ENCODE measurements at regions not wholly inside any gene's neighbourhood (a gene's known extent, or its start where the extent isn't known, plus 50 kb on each side); places are given as distances from the start of the nearest gene placed in this dataset.

GRCh38 chr2:7270011-7270431 is 352.8 kb downstream of the RNF144A start:
- no peak overlapping the region for H3K27ac ChIP-seq
- 66 to 76% methylated on average over 7 of the region's 7 CpGs for WGBS, 2 donors
- H3K9me3 ChIP-seq: no peaks in the 10 kb centered on the region
- H3K4me1 ChIP-seq: no peaks in the 10 kb centered on the region
- H3K36me3 ChIP-seq: no peaks in the 10 kb centered on the region
- no peak overlapping the region for H3K4me3 ChIP-seq
- no peak for DNase-seq
- TF ChIP-seq EP300 (IDR thresholded peaks at IDR 0.05): no peak
- no peak for TF ChIP-seq POLR2A (IDR thresholded peaks at IDR 0.05)
- TF ChIP-seq, protein P1, sequence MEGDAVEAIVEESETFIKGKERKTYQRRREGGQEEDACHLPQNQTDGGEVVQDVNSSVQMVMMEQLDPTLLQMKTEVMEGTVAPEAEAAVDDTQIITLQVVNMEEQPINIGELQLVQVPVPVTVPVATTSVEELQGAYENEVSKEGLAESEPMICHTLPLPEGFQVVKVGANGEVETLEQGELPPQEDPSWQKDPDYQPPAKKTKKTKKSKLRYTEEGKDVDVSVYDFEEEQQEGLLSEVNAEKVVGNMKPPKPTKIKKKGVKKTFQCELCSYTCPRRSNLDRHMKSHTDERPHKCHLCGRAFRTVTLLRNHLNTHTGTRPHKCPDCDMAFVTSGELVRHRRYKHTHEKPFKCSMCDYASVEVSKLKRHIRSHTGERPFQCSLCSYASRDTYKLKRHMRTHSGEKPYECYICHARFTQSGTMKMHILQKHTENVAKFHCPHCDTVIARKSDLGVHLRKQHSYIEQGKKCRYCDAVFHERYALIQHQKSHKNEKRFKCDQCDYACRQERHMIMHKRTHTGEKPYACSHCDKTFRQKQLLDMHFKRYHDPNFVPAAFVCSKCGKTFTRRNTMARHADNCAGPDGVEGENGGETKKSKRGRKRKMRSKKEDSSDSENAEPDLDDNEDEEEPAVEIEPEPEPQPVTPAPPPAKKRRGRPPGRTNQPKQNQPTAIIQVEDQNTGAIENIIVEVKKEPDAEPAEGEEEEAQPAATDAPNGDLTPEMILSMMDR (IDR thresholded peaks at IDR 0.05): no peak
- TF ChIP-seq POLR2AphosphoS5 (IDR thresholded peaks at IDR 0.05): no peak
- peaks cover 0 to 9% (median 0%) of the 10 kb centered on the region in 3 donors for H3K27me3 ChIP-seq
- intact Hi-C loops (cut with DNase I): no loop called here

DNA sequence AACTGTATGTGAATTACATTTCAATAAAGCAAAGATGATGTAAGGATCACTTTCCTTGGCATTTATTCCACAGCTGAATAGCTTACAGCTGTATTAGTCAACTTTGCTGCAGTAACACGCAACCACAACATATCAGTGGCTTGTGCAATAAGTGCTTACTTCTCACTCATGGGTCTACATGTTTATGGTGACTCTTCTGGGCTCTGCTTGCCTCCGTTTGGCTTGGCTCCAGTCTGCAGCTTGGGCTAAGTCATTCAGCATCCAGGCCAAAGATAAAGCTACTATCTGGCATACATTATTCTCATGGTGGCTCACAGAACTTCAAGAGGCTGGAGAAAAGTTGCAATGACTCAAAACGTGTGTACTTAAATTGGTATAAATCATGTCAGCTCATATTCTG is 355.0 kb downstream of the RNF144A start:
- no peak for DNase-seq
- Histone ChIP-seq H3K4me1 (no peaks in the 10 kb centered on the region), H3K36me3 (no peaks in the 10 kb centered on the region), H3K9me3 (no peaks in the 10 kb centered on the region), H3K27me3 (peaks cover 0 to 9% (median 0%) of the 10 kb centered on the region in 3 donors), H3K4me3 (no peak overlapping the region), H3K27ac (no peak overlapping the region)
- intact Hi-C loops (cut with DNase I): no loop called here
- WGBS, 2 donors: 69 to 71% methylated on average over 3 of the region's 3 CpGs
- TF ChIP-seq POLR2AphosphoS5 (IDR thresholded peaks at IDR 0.05) (no peak), EP300 (IDR thresholded peaks at IDR 0.05) (no peak), POLR2A (IDR thresholded peaks at IDR 0.05) (no peak)
- TF ChIP-seq, protein P1 (IDR thresholded peaks at IDR 0.05): no peak

- Histone ChIP-seq H3K27ac (no peak overlapping the region), H3K4me3 (no peak overlapping the region), H3K9me3 (no peaks in the 10 kb centered on the region), H3K4me1 (no peaks in the 10 kb centered on the region), H3K36me3 (no peaks in the 10 kb centered on the region), H3K27me3 (no peaks in the 10 kb centered on the region)
- intact Hi-C loops (cut with DNase I): no loop called here
- no peak for DNase-seq
- no peak for TF ChIP-seq POLR2A (IDR thresholded peaks at IDR 0.05)
- no peak for TF ChIP-seq POLR2AphosphoS5 (IDR thresholded peaks at IDR 0.05)
- TF ChIP-seq, protein P1 (IDR thresholded peaks at IDR 0.05): no peak
- TF ChIP-seq EP300 (IDR thresholded peaks at IDR 0.05): no peak
These were observed 361.8 kb downstream of the RNF144A start for GRCh38 chr2:7278984-7279383.

DNA sequence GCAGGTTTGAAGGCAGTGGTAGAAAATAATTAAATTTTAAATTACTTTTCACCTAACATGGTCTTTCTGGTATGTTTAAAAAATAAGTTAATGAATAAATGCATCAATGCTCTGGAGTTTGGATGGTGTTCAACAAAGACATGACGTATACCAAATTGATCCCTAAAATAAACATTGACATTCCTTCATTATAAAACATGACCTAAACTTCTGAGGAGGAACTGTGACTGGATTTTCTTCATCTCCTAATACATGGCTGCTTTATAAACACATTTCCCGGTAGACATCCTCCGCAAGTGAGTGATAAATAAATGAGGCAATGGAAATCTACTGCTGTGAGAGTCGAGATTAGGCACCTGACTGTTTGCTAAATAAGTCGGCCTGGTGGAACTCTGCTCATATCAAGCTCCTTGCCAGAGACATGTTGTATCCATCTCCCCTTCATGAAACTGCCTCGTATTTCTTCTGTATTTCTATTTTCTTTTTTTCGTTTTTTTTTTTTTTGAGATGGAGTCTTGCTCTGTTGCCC is 362.3 kb downstream of the RNF144A start:
- Histone ChIP-seq H3K27ac (no peak overlapping the region), H3K36me3 (no peaks in the 10 kb centered on the region), H3K4me3 (no peak overlapping the region), H3K4me1 (no peaks in the 10 kb centered on the region), H3K9me3 (no peaks in the 10 kb centered on the region), H3K27me3 (no peaks in the 10 kb centered on the region)
- TF ChIP-seq EP300 (IDR thresholded peaks at IDR 0.05): no peak
- no peak for TF ChIP-seq POLR2A (IDR thresholded peaks at IDR 0.05)
- no peak for TF ChIP-seq POLR2AphosphoS5 (IDR thresholded peaks at IDR 0.05)
- TF ChIP-seq, protein P1 (IDR thresholded peaks at IDR 0.05): no peak
- WGBS, 2 donors: 65 to 74% methylated on average over 7 of the region's 7 CpGs
- intact Hi-C loops (cut with DNase I): no loop called here
- no peak for DNase-seq

DNA sequence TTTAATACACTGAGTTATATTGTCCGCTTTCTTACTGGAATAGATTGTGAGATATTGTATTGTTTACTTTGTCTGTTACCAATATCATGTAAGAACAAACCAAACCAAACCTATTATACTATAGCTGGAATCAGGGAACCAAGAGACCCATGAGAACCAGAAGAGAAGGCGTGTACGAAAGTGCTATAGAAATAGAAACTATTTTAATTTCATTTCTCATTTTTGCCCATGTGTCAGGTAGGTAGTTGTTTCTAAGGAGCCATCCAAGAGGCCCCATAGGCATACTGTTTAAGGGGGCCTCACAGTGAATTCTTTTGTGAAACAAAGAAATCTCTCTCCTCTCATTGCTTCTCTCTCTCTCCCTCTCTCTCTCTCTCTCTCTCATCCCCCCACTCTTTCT is 363.6 kb downstream of the RNF144A start:
- TF ChIP-seq EP300 (IDR thresholded peaks at IDR 0.05): no peak
- no peak for TF ChIP-seq POLR2A (IDR thresholded peaks at IDR 0.05)
- TF ChIP-seq, protein P1 (IDR thresholded peaks at IDR 0.05): no peak
- WGBS, 2 donors: 80 to 90% methylated on average over 3 of the region's 3 CpGs
- no peaks in the 10 kb centered on the region for H3K36me3 ChIP-seq
- H3K9me3 ChIP-seq: no peaks in the 10 kb centered on the region
- DNase-seq: no peak
- H3K27ac ChIP-seq: no peak overlapping the region
- H3K4me1 ChIP-seq: no peaks in the 10 kb centered on the region
- intact Hi-C loops (cut with DNase I): no loop called here
- no peaks in the 10 kb centered on the region for H3K27me3 ChIP-seq
- no peak overlapping the region for H3K4me3 ChIP-seq
